MM.1S (cell line): ENCODE measurements at regions not wholly inside any gene's neighbourhood (a gene's known extent, or its start where the extent isn't known, plus 50 kb on each side); places are given as distances from the start of the nearest gene placed in this dataset.

Experiments
- EZH2 ChIP-seq: fragments of 300-600 bp; sonication (generic); optimal IDR thresholded peaks from 2 replicates; pipeline ENCODE3; 2017; ENCODE audit warnings: low read depth, mild to moderate bottlenecking, antibody characterized with exemption, low read length, mixed read lengths
- TF ChIP-seq, protein P1 (sequence below): fragments of 300-600 bp; sonication (generic); IDR thresholded peaks from 2 replicates; pipeline ENCODE4 v1.5.1; 2016; ENCODE audit warnings: antibody characterized with exemption, low read length, mixed read lengths

DNA sequence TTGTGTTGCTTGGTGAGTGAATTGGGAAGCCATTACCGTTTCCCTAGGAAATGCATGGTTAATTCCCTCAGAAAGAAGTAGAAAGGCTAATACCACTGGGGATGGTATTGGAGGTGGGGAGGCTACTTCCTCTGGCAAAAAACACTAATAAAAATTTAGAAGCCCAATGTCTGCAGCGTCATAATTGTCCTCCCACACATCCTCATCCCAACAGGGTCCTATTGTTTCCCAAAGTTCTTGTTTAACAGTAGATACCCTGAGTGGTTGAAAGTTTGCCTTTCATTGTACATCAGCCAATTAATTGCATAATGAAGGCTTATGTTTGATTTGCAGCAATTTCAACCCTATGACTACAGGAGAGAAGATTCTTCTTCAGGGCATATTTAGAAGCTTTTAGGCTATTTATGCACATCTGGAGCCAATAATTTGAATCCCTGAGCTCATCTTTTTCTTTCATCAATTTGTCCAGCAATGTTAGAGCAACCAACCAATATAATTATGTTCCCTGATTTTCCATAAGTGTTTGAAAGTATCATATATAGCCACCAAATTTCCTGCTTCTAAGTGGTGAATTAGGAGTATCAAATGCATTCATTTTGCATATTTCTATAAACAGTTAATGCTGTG is 491.0 kb downstream of the SLITRK5 start:
- TF ChIP-seq, protein P1, sequence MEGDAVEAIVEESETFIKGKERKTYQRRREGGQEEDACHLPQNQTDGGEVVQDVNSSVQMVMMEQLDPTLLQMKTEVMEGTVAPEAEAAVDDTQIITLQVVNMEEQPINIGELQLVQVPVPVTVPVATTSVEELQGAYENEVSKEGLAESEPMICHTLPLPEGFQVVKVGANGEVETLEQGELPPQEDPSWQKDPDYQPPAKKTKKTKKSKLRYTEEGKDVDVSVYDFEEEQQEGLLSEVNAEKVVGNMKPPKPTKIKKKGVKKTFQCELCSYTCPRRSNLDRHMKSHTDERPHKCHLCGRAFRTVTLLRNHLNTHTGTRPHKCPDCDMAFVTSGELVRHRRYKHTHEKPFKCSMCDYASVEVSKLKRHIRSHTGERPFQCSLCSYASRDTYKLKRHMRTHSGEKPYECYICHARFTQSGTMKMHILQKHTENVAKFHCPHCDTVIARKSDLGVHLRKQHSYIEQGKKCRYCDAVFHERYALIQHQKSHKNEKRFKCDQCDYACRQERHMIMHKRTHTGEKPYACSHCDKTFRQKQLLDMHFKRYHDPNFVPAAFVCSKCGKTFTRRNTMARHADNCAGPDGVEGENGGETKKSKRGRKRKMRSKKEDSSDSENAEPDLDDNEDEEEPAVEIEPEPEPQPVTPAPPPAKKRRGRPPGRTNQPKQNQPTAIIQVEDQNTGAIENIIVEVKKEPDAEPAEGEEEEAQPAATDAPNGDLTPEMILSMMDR = no peak
- no peak for TF ChIP-seq EZH2
